C4-2B (cell line): ENCODE measurements at regions not wholly inside any gene's neighbourhood (a gene's known extent, or its start where the extent isn't known, plus 50 kb on each side); places are given as distances from the start of the nearest gene placed in this dataset.

ENCODE experiments used
- H3K27ac ChIP-seq: fragments of 450-650 bp; 2 replicates; pipeline ENCODE4 v1.5.1; 2017
- ZFX ChIP-seq: fragments of 450-650 bp; IDR thresholded peaks from 2 replicates; pipeline ENCODE4 v1.6.1; 2017
- TF ChIP-seq, protein P1 (sequence below): fragments of 450-650 bp; conservative IDR thresholded peaks from 2 replicates; pipeline ENCODE4 v1.5.1; 2017; ENCODE audit warnings: mild to moderate bottlenecking

DNA sequence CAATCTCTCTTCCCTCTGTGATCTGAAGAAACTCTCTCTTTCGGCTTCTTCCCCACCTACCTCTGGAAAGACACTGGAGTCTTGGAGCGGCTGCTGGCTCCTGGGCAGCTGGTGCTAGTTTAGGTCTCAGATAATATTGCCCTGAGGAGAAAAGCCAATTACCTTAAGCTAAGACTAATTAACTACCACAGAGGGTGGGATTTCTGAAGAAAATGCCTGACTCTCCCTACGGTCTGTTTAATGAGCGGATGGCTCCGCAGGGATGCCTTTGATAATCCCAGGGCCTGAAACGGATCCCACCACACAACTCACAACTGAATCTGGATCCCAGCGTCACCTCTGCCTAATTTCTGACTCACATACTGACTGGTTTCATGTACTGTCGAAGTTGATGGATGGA is 127.0 kb upstream of the NLRP1 start:
- TF ChIP-seq ZFX, result no peak
- TF ChIP-seq, protein P1, sequence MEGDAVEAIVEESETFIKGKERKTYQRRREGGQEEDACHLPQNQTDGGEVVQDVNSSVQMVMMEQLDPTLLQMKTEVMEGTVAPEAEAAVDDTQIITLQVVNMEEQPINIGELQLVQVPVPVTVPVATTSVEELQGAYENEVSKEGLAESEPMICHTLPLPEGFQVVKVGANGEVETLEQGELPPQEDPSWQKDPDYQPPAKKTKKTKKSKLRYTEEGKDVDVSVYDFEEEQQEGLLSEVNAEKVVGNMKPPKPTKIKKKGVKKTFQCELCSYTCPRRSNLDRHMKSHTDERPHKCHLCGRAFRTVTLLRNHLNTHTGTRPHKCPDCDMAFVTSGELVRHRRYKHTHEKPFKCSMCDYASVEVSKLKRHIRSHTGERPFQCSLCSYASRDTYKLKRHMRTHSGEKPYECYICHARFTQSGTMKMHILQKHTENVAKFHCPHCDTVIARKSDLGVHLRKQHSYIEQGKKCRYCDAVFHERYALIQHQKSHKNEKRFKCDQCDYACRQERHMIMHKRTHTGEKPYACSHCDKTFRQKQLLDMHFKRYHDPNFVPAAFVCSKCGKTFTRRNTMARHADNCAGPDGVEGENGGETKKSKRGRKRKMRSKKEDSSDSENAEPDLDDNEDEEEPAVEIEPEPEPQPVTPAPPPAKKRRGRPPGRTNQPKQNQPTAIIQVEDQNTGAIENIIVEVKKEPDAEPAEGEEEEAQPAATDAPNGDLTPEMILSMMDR, result no peak
- H3K27ac ChIP-seq, result no peak overlapping the region

DNA sequence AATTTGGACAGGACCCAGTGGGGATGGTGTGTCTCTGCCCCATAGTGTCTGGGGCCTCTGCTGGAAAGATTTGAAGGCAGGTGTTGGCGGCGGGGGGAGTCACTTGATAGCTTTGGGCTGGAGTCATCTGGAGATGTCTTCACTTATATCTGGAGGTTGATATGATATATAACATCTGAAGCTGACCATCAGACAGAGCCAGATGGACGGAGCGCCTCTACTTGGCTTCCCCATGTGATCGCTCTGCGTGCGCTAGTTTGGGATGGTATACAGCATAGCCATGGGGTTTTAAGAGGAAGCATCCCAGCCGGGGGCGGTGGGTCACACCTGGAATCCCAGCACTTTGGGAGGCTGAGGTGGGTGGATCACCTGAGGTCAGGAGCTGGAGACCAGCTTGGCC is 130.7 kb upstream of the NLRP1 start:
- TF ChIP-seq, protein P1, result no peak
- TF ChIP-seq ZFX, result no peak
- no peak overlapping the region for H3K27ac ChIP-seq

DNA sequence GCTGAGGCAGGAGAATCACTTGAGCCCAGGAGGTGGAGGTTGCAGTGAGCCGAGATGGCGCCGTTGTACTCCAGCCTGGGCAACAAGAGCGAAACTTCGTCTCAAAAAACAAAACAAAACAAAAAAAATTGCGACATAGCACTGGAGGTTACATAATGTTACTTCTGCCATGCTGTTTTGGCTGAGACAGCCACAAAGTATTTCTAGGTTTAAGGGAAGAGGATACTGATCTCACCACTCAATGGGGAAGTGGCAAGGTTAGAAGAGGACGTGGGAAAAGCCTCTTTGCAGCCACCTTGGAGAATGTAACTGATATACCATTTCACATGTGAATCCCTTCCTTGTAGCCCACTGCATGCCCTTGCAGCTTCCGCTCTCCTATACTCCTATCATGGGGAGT is 131.2 kb upstream of the NLRP1 start:
- H3K27ac ChIP-seq, result no peak overlapping the region
- TF ChIP-seq, protein P1, result no peak
- no peak for TF ChIP-seq ZFX

DNA sequence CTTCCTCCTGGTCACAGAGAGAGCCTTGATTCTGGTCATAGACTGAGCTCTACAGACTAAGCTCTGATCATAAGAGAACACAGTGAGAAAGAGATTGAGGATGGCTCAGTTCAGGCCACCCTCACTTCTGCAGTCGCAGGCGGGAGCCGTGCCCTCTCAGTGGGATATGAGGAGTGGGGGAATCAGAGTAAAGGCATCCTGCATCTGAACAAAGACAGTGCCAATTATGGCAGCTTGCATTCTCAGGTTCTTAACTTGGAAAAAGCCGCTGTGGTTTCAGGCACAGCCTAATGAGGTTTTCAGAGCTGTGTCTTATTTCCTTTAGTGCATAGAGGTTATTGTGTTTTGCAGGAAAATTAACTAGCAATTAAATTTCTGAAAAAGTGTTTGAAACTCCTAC is 134.4 kb upstream of the NLRP1 start:
- no peak for TF ChIP-seq ZFX
- TF ChIP-seq, protein P1, result no peak
- no peak overlapping the region for H3K27ac ChIP-seq

DNA sequence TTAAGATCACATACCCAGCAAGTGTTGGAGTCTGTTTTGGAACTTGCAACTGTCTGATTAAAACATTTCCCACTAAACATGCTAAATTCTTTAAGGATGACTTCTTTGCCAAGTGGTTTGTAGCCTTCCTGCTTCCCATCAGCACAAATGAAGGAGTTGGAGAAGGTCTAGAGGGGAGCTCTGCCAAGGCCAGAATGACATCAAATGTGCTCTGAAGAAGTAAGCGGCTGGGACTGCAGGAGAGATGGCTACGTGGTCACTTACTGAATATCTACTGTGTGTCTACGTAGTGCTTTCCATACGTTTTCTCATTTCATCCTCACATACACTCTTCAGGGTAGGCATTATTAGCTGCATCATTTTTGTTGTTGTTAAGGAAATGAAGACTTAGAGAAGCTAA is 135.7 kb upstream of the NLRP1 start:
- TF ChIP-seq, protein P1, result no peak
- TF ChIP-seq ZFX, result no peak
- no peak overlapping the region for H3K27ac ChIP-seq

DNA sequence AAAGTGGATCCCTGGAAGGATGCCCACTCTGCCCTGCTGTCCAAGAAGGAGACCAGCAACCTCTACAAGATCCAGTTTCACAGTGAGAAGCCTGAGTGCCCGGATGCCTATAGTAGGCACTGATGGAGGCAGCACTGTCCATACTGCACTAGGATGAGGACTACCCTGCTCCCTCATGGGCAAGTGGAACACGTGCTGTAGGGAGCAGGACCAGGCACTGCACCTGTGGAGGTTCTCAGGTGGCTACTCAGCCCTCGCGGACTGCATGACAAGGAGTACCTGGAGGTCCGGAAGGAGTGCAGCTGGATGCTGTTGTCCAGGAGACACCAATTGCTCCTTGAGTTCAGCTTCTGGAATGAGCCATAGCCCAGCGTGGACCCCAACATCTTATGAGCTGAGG is 146.1 kb upstream of the NLRP1 start:
- H3K27ac ChIP-seq, result no peak overlapping the region
- TF ChIP-seq, protein P1, result no peak
- TF ChIP-seq ZFX, result no peak

DNA sequence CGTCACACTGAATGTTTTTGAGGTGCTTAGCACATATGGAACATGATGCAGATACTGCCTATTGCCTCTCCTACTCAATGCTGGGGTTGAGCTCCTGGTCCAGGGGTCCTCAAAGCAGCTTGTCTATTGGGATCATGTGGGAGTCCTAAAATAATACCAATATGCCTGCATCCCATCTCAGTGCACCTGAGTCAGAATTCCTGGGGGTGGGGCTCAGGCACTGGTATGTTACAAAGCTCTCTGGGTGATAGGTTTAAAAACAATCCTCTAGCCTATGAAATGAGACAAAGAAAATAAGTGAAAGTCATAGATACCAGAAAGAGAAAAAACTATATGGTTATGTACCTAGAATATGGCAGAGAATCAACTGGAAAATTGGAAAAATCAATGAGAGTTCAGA is 156.6 kb upstream of the NLRP1 start:
- no peak overlapping the region for H3K27ac ChIP-seq
- TF ChIP-seq ZFX, result no peak

DNA sequence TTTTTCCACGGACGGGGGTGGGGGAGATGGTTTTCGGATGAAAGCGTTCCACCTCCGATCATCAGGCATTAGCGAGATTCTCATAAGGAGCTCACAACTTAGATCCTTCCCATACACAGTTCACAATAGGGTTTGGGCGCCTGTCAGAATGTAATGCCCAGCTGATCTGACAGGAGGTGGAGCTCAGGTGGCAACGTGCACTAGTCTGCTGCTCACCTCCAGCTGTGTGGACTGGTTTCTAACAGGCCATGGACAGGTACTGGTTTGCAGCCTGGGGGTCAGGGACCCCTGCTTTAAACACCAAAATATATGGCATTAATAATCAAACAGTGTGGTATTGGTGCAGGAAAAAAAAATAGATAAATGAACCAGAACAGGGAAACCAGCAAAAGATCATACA is 157.5 kb upstream of the NLRP1 start:
- TF ChIP-seq, protein P1, result no peak
- no peak for TF ChIP-seq ZFX
- H3K27ac ChIP-seq, result no peak overlapping the region
